Keratinocyte (primary cell): ENCODE measurements at regions not wholly inside any gene's neighbourhood (a gene's known extent, or its start where the extent isn't known, plus 50 kb on each side); places are given as distances from the start of the nearest gene placed in this dataset.

Experiments used
- DNase-seq: peaks from one replicate; pipeline ENCODE4 v3.0.0-alpha.2; 2011; ENCODE audit warnings: low read depth, missing footprints, low spot score
- FAIRE-seq: peaks from 2 replicates; lab custom pipeline; 2011; peaks lifted over from hg19 to GRCh38; lab: Jason Lieb, UNC
- H2AFZ ChIP-seq: 2 replicates; pipeline ENCODE4 v1.6.0; 2012; ENCODE audit warnings: low read length, control low read depth, inconsistent platforms; ENCODE audit not compliant: control insufficient read depth
- H3K27ac ChIP-seq: 2 replicates; pipeline ENCODE4 v1.5.1; 2011; ENCODE audit warnings: low read length; ENCODE audit not compliant: control insufficient read depth, insufficient read depth
- H3K27me3 ChIP-seq: 3 replicates; pipeline ENCODE4 v1.6.0; 2011; ENCODE audit warnings: low read length; ENCODE audit not compliant: control insufficient read depth, insufficient read depth; ENCODE audit errors: extremely low read depth
- H3K36me3 ChIP-seq, 2 experiments: 2 replicates in 1 of 2; 3 replicates in 1 of 2; pipeline ENCODE4 v1.5.1; 2011; ENCODE audit warnings: low read length in 2 of 2, mild to moderate bottlenecking in 1 of 2; ENCODE audit not compliant: control insufficient read depth in 2 of 2, insufficient read depth in 2 of 2; ENCODE audit errors: extremely low read depth in 1 of 2
- H3K4me1 ChIP-seq: 3 replicates; pipeline ENCODE4 v1.5.1; 2011; ENCODE audit warnings: low read length; ENCODE audit not compliant: control insufficient read depth, insufficient read depth; ENCODE audit errors: extremely low read depth
- H3K4me2 ChIP-seq: 3 replicates; pipeline ENCODE4 v1.6.0; 2011; ENCODE audit warnings: low read depth, low read length; ENCODE audit not compliant: control insufficient read depth, insufficient read depth; ENCODE audit errors: extremely low read depth
- H3K4me3 ChIP-seq, 3 experiments: fragments of 200-600 bp in 1 of 3; sonication (generic) in 1 of 3; 2 replicates in 2 of 3; 3 replicates in 1 of 3; pipeline ENCODE4 v1.5.1; 2011 to 2016; ENCODE audit warnings: low read length in 3 of 3, mild to moderate bottlenecking in 3 of 3, control low read depth in 2 of 3, inconsistent platforms in 1 of 3, low read depth in 1 of 3, mixed read lengths in 1 of 3, mixed run types in 1 of 3, moderate library complexity in 1 of 3; ENCODE audit not compliant: control insufficient read depth in 2 of 3, insufficient read depth in 2 of 3; ENCODE audit errors: extremely low read depth in 1 of 3
- H3K79me2 ChIP-seq: 2 replicates; pipeline ENCODE4 v1.6.0; 2012; ENCODE audit warnings: low read length; ENCODE audit not compliant: control insufficient read depth, insufficient read depth
- H3K9ac ChIP-seq: 3 replicates; pipeline ENCODE4 v1.6.0; 2011; ENCODE audit warnings: low read length; ENCODE audit not compliant: control insufficient read depth, insufficient read depth; ENCODE audit errors: extremely low read depth
- H3K9me1 ChIP-seq: 3 replicates; pipeline ENCODE4 v1.6.0; 2011; ENCODE audit warnings: low read length; ENCODE audit not compliant: control insufficient read depth, insufficient read depth; ENCODE audit errors: extremely low read depth
- H3K9me3 ChIP-seq: 2 replicates; pipeline ENCODE4 v1.5.1; 2012; ENCODE audit warnings: low read depth, low read length; ENCODE audit not compliant: control insufficient read depth
- H4K20me1 ChIP-seq: 3 replicates; pipeline ENCODE4 v1.6.0; 2011; ENCODE audit warnings: low read length; ENCODE audit not compliant: control insufficient read depth, insufficient read depth; ENCODE audit errors: extremely low read depth
- CTCF ChIP-seq, 3 experiments: IDR thresholded peaks in 1 of 3; conservative IDR thresholded peaks in 1 of 3; optimal IDR thresholded peaks in 1 of 3; 2 replicates in 2 of 3; 3 replicates in 1 of 3; pipeline versions ENCODE3 to v1.5.1; 2011; ENCODE audit warnings: low read length in 3 of 3, mild to moderate bottlenecking in 3 of 3, moderate library complexity in 2 of 3, control low read depth in 1 of 3, inconsistent platforms in 1 of 3; ENCODE audit not compliant: insufficient read depth in 2 of 3; ENCODE audit errors: extremely low read depth in 1 of 3
- EZH2 ChIP-seq: IDR thresholded peaks from one replicate; pipeline ENCODE4 v1.6.1; 2012; ENCODE audit warnings: inconsistent platforms, mild to moderate bottlenecking, low read length, moderate library complexity
- dilution Hi-C: fragments of 300-500 bp; cut with MboI; formaldehyde crosslinking; loops from one replicate; pipeline ENCODE4 v1.7.0; 2020; ENCODE audit warnings: low sequenced_read_pairs; ENCODE audit not compliant: extremely low pct_ligation_motif_present

- Histone ChIP-seq H3K4me1 (no peaks in the 10 kb centered on the region), H3K9me3 (no peaks in the 10 kb centered on the region), H3K4me3 (no peak overlapping the region), H3K27ac (no peak overlapping the region), H4K20me1 (no peaks in the 10 kb centered on the region), H3K9me1 (no peaks in the 10 kb centered on the region), H3K79me2 (no peaks in the 10 kb centered on the region), H2AFZ (no peak overlapping the region), H3K27me3 (no peaks in the 10 kb centered on the region), H3K4me2 (no peak overlapping the region), H3K36me3 (no peaks in the 10 kb centered on the region), H3K9ac (no peak overlapping the region)
- FAIRE-seq (no peak), DNase-seq (no peak)
- dilution Hi-C loops: no loop called here
- TF ChIP-seq EZH2: no peak
- peak in 2 of 3 experiments; percentile 45 to 74 for TF ChIP-seq CTCF (optimal IDR thresholded peaks at IDR 0.05 in 1 of 3, IDR thresholded peaks at IDR 0.05 in 1 of 3, conservative IDR thresholded peaks at IDR 0.05 in 1 of 3; ENCODE audit: extremely low read depth in 1 of 3, insufficient read depth in 2 of 3, low read length in 3 of 3)
Measured at GRCh38 chr6:144585217-144585814, 300.2 kb downstream of the UTRN start.

GRCh38 chr6:144586986-144587385 is 301.9 kb downstream of the UTRN start:
- no peaks in the 10 kb centered on the region for H3K27me3 ChIP-seq
- no peaks in the 10 kb centered on the region for H4K20me1 ChIP-seq
- no peak overlapping the region for H3K4me2 ChIP-seq
- H3K4me3 ChIP-seq: no peak overlapping the region
- H3K9me1 ChIP-seq: no peaks in the 10 kb centered on the region
- H3K27ac ChIP-seq: no peak overlapping the region
- no peak overlapping the region for H3K9ac ChIP-seq
- H3K4me1 ChIP-seq: no peaks in the 10 kb centered on the region
- H3K9me3 ChIP-seq: no peaks in the 10 kb centered on the region
- no peak overlapping the region for H2AFZ ChIP-seq
- TF ChIP-seq CTCF (optimal IDR thresholded peaks at IDR 0.05 in 1 of 3, IDR thresholded peaks at IDR 0.05 in 1 of 3, conservative IDR thresholded peaks at IDR 0.05 in 1 of 3; ENCODE audit: extremely low read depth in 1 of 3, insufficient read depth in 2 of 3, low read length in 3 of 3) (no peak), EZH2 (no peak)
- dilution Hi-C loops: no loop called here
- DNase-seq (no peak), FAIRE-seq (no peak)
- H3K79me2 ChIP-seq: no peaks in the 10 kb centered on the region
- H3K36me3 ChIP-seq: no peaks in the 10 kb centered on the region
